ENCODE measurements at regions not wholly inside any gene's neighbourhood (a gene's known extent, or its start where the extent isn't known, plus 50 kb on each side); places are given as distances from the start of the nearest gene placed in this dataset.

DNA sequence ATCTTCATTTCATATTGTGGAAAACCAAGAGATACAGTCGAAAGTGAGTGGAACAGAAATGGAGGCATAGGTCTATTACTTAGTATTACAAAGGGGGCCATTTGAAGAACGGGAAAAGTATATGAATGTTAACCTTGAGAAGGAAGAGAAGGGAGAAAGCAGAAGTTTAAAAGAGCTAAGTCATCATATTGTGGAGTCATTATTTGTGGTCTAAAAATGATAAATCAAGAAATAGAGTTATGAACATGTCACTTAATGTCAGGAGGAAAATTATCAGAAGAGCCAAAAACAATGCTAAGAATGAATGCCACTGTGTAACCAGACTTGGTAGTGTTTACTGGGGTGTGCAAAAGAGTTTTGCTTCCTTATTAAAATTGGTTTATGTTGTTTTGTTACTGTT is 589.5 kb upstream of the LCORL start:
- TF ChIP-seq CTCF (conservative IDR thresholded peaks at IDR 0.05; ENCODE audit: low read length) (no peak), EZH2phosphoT487 (IDR thresholded peaks at IDR 0.05; ENCODE audit: borderline replicate concordance) (no peak)

Measured in Loucy (cell line).